ENCODE measurements at regions not wholly inside any gene's neighbourhood (a gene's known extent, or its start where the extent isn't known, plus 50 kb on each side); places are given as distances from the start of the nearest gene placed in this dataset.

DNA sequence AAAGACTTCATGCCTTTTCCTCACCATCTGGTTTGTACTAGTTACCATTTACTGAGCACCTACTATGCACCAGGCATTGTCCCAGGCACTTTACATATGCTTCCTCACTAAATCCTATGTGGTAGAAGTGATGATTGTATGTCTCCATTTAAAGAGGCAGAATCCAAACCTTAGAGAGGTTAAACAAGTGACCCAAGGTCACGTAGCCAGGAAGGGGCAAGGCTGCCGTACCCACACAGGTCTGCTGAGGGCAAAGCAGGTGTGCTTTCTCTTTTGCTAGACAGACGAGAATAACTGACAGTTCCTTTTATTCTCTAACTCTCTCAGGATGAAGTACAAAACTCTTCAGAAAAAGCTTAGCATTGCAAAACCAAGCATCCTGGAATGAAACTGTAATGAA lies 235.2 kb upstream of the SRRM4 start:
- ChIA-PET POLR2A (no interaction called here), CTCF (no interaction called here)
- TF ChIP-seq, protein P1, sequence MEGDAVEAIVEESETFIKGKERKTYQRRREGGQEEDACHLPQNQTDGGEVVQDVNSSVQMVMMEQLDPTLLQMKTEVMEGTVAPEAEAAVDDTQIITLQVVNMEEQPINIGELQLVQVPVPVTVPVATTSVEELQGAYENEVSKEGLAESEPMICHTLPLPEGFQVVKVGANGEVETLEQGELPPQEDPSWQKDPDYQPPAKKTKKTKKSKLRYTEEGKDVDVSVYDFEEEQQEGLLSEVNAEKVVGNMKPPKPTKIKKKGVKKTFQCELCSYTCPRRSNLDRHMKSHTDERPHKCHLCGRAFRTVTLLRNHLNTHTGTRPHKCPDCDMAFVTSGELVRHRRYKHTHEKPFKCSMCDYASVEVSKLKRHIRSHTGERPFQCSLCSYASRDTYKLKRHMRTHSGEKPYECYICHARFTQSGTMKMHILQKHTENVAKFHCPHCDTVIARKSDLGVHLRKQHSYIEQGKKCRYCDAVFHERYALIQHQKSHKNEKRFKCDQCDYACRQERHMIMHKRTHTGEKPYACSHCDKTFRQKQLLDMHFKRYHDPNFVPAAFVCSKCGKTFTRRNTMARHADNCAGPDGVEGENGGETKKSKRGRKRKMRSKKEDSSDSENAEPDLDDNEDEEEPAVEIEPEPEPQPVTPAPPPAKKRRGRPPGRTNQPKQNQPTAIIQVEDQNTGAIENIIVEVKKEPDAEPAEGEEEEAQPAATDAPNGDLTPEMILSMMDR (IDR thresholded peaks at IDR 0.05; ENCODE audit: low read depth, low read length), result no peak
- H3K9me3 ChIP-seq (ENCODE audit: control insufficient read depth, insufficient read depth, low read length), result peaks cover 10% of the 10 kb centered on the region; the same call in 1 of the 2 replicates
- no peak overlapping the region for H3K27ac ChIP-seq (ENCODE audit: low read depth, low read length)
- no peak for DNase-seq (ENCODE audit: low read depth, low spot score)
- no peak overlapping the region for H3K4me3 ChIP-seq (ENCODE audit: low read depth, low read length)
- no peaks in the 10 kb centered on the region for H3K27me3 ChIP-seq (ENCODE audit: control insufficient read depth, insufficient read depth, low read length)

DNA sequence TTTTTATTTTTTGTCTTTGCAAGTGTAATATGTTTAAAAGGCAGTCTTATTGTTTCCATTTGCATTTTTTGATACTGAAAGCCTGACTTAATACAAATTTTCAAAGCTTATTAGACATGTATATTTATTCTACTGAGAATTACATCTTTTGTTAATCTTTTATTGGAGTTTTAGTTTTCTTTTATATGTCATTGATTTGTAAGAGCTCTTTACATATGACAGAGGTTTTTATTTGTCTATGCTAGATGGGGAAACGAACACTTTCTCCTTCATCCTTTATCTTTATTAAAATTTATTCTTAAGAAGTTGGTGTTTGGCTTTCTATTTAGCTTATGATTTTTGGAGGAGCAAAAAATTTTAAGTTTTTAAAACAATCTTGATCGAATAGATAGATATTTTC lies 234.4 kb upstream of the SRRM4 start:
- H3K9me3 ChIP-seq (ENCODE audit: control insufficient read depth, insufficient read depth, low read length), result peaks cover 10% of the 10 kb centered on the region; the same call in 1 of the 2 replicates
- no peak overlapping the region for H3K27ac ChIP-seq (ENCODE audit: low read depth, low read length)
- no peaks in the 10 kb centered on the region for H3K27me3 ChIP-seq (ENCODE audit: control insufficient read depth, insufficient read depth, low read length)
- DNase-seq (ENCODE audit: low read depth, low spot score), result no peak
- H3K4me3 ChIP-seq (ENCODE audit: low read depth, low read length), result no peak overlapping the region
- TF ChIP-seq, protein P1 (IDR thresholded peaks at IDR 0.05; ENCODE audit: low read depth, low read length), result no peak
- ChIA-PET POLR2A (no interaction called here), CTCF (no interaction called here)

DNA sequence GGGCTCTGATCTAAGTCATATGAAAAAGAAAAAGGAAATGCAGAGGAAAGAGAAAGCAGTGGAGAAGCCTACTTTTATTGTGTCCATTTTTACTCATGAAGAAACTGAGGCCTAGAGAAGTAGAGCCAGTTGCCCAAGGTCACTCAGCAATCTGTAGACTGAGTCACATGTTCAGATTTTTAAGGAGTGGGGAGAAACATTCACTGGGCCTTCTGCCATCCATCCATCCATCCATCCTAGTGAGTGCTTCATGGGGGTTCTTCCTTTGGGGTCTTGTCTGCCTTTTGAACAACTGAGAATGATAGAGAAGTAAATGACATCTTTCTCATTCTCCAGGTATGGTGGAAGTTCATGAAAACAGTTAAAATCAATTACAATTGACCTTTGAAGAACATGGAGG lies 233.6 kb upstream of the SRRM4 start:
- TF ChIP-seq, protein P1 (IDR thresholded peaks at IDR 0.05; ENCODE audit: low read depth, low read length), result no peak
- ChIA-PET POLR2A (no interaction called here), CTCF (no interaction called here)
- Histone ChIP-seq H3K4me3 (ENCODE audit: low read depth, low read length) (no peak overlapping the region), H3K27ac (ENCODE audit: low read depth, low read length) (no peak overlapping the region), H3K9me3 (ENCODE audit: control insufficient read depth, insufficient read depth, low read length) (peaks cover 12% of the 10 kb centered on the region), H3K27me3 (ENCODE audit: control insufficient read depth, insufficient read depth, low read length) (no peaks in the 10 kb centered on the region)
- DNase-seq (ENCODE audit: low read depth, low spot score), result no peak

DNA sequence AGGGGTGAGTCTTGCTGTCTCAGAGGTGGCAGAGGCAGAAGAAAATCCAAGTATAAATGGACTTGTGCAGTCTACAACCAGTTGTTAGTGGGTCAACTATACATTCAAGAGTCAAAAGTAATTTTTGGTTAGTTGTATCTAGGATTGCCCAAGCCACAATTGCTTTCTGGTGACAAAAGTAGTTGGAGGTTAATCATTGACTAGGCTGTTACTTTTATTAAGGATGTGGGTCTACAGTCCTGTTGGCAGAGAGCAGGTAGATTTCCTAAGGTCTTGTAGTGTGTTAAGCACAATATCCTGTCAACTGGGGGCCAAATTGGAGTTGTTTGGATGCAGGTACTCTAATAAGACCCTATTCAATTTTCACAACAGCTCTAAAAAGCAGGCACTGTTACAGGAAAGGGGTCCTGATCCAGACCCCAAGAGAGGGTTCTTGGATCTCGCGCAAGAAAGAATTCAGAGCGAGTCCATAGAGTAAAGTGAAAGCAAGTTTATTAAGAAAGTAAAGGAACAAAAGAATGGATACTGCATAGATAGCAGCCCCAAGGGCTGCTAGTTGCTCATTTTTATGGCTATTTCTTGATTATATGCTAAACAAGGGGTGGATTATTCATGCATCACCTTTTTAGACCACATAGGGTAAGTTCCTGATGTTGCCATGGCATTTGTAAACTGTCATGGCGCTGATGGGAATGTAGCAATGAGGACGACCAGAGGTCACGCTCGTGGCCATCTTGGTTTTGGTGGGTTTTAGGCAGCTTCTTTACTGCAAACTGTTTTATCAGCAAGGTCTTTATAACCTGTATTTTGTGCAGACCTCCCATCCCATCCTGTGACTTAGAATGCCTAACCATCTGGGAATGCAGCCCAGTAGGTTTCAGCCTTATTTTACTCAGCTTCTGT lies 232.6 kb upstream of the SRRM4 start:
- ChIA-PET POLR2A (no interaction called here), CTCF (no interaction called here)
- H3K27ac ChIP-seq (ENCODE audit: low read depth, low read length), result no peak overlapping the region
- no peaks in the 10 kb centered on the region for H3K27me3 ChIP-seq (ENCODE audit: control insufficient read depth, insufficient read depth, low read length)
- TF ChIP-seq, protein P1 (IDR thresholded peaks at IDR 0.05; ENCODE audit: low read depth, low read length), result no peak
- peaks cover 15% of the 10 kb centered on the region for H3K9me3 ChIP-seq (ENCODE audit: control insufficient read depth, insufficient read depth, low read length)
- H3K4me3 ChIP-seq (ENCODE audit: low read depth, low read length), result no peak overlapping the region
- no peak for DNase-seq (ENCODE audit: low read depth, low spot score)

DNA sequence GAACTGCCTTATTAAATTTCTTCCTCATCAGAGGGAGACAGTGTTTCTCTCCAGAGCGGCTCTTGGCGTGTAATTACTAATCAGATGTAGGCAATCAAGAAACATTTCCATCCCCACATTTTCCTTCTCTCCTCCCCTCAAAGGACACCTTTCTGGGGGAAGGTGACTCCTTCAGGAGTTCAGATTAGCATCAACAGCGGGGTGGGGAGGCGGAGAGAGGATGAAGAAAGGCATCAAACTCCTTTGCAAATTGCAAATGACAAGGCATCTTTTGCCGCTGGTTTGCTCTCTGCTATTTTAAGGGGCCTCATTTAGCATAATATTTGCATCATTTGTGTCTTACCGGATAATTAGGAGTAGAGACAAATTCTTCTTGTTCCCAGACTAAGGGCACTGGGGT lies 231.7 kb upstream of the SRRM4 start:
- CTCF ChIA-PET, result no interaction called here
- POLR2A ChIA-PET, result no interaction called here
- no peak overlapping the region for H3K4me3 ChIP-seq (ENCODE audit: low read depth, low read length)
- no peak overlapping the region for H3K27ac ChIP-seq (ENCODE audit: low read depth, low read length)
- peaks cover 21% of the 10 kb centered on the region for H3K9me3 ChIP-seq (ENCODE audit: control insufficient read depth, insufficient read depth, low read length)
- H3K27me3 ChIP-seq (ENCODE audit: control insufficient read depth, insufficient read depth, low read length), result no peaks in the 10 kb centered on the region
- no peak for DNase-seq (ENCODE audit: low read depth, low spot score)
- TF ChIP-seq, protein P1 (IDR thresholded peaks at IDR 0.05; ENCODE audit: low read depth, low read length), result no peak
